ENCODE measurements at regions not wholly inside any gene's neighbourhood (a gene's known extent, or its start where the extent isn't known, plus 50 kb on each side); places are given as distances from the start of the nearest gene placed in this dataset.

DNA sequence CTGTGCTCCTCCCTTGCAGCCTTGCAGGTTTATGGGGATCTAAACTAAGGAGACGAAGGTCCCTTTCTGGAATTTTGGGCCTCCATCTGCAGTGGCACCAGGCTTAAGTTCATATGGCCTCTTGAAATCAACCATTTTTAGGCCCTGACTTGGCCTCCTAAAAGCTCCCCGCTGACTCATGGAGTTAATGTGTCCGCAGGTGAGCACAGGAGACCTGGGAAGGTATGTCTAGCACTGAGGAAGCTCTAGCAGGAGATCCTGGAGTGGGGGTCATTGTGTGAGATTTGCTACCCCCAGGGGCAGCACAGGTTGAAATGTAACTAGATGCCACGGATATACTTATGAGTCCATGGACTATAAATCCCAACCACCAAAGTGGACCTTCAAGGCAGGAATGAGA lies 95.9 kb upstream of the CELF4 start:
- POLR2A ChIA-PET (ENCODE audit: low non-redundant PET), result no interaction called here
- TF ChIP-seq, protein P1, sequence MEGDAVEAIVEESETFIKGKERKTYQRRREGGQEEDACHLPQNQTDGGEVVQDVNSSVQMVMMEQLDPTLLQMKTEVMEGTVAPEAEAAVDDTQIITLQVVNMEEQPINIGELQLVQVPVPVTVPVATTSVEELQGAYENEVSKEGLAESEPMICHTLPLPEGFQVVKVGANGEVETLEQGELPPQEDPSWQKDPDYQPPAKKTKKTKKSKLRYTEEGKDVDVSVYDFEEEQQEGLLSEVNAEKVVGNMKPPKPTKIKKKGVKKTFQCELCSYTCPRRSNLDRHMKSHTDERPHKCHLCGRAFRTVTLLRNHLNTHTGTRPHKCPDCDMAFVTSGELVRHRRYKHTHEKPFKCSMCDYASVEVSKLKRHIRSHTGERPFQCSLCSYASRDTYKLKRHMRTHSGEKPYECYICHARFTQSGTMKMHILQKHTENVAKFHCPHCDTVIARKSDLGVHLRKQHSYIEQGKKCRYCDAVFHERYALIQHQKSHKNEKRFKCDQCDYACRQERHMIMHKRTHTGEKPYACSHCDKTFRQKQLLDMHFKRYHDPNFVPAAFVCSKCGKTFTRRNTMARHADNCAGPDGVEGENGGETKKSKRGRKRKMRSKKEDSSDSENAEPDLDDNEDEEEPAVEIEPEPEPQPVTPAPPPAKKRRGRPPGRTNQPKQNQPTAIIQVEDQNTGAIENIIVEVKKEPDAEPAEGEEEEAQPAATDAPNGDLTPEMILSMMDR (conservative IDR thresholded peaks at IDR 0.05; ENCODE audit: low read depth), result no peak
- no peak overlapping the region for H3K27ac ChIP-seq
- CTCF ChIA-PET, result no interaction called here
- DNase-seq (ENCODE audit: low spot score), result no peak

DNA sequence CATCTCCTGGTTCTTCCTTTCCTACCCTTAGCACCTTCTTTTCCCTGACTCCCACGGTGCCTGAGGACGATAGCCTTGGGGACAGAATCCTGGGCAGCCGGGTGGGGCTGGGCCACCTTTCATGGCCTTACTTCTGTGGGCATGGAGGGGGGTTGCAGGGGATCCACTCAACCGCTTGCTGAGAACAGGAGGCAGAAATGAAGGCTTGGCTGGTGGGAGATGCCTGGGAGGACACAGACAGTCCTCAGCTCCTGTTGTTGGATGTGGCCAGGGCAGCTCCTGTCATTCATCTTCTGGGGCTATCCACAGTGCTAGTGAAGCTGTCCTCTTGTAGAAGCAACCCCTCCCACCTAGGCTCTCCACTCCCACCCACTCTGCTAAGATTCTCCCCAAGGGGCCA lies 95.5 kb upstream of the CELF4 start:
- CTCF ChIA-PET, result no interaction called here
- DNase-seq (ENCODE audit: low spot score), result no peak
- POLR2A ChIA-PET (ENCODE audit: low non-redundant PET), result no interaction called here
- no peak overlapping the region for H3K27ac ChIP-seq
- TF ChIP-seq, protein P1 (conservative IDR thresholded peaks at IDR 0.05; ENCODE audit: low read depth), result no peak

DNA sequence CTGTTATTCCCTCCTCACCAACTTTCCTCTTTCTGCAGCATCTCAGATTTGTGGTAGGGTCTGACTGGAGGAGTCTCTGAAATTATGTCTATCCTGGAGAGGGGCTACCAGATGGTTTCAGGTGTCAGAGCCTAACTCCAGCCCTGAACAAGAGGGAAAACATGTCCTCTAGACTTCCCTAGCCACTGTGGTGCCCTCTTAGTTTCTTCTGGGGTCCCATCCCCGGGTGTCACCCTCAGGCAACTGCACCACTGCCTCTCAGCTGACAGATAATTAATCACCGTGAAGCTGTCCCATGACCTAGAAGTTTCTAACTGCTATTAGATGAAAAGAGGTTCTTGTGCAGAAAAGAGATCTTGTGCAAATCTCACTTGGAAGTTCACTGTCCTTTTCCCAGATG lies 95.1 kb upstream of the CELF4 start:
- no peak for DNase-seq (ENCODE audit: low spot score)
- TF ChIP-seq, protein P1 (conservative IDR thresholded peaks at IDR 0.05; ENCODE audit: low read depth), result no peak
- POLR2A ChIA-PET (ENCODE audit: low non-redundant PET), result no interaction called here
- no peak overlapping the region for H3K27ac ChIP-seq
- CTCF ChIA-PET, result no interaction called here

DNA sequence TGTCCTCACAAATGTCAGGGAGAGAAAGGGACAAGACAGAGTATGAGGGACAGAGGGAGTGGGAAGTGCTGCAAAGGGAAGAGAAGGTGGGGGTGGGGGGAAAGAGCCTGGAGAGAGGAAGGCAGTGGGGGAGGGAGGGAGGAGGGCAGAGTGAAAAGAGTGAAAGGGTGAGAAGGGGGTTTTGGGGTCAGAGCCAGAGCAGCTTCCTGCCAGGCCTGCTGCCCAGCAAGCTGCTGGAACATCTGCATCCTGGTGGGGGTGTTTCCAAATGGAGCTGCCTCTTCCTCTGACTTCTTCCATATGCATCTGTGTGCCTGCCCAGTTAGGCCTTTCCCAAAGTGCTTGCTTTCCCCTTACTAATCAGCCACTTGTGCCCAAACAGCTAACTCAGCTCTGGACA lies 94.3 kb upstream of the CELF4 start:
- ChIA-PET CTCF (no interaction called here), POLR2A (ENCODE audit: low non-redundant PET) (no interaction called here)
- no peak overlapping the region for H3K27ac ChIP-seq
- no peak for DNase-seq (ENCODE audit: low spot score)
- TF ChIP-seq, protein P1 (conservative IDR thresholded peaks at IDR 0.05; ENCODE audit: low read depth), result no peak

DNA sequence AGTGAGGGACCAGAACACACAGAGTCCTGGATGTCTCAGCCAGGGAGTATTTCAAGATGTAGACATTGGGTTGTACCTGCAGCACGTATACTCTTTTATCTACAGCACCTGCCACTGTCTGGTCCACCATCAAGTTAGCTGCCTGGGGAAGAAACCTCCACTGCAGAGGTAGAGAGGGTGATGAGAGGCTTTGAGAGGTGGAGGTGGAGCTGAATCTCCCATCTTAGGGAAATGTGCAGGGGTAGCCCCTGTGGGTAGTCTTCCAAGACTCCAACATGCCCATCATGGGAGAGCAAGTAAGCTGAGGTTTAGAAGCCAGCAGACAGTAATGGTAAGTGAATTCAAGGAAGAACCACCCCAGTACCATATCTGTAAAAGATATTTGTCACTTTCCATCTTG lies 93.3 kb upstream of the CELF4 start:
- CTCF ChIA-PET, result no interaction called here
- no peak overlapping the region for H3K27ac ChIP-seq

DNA sequence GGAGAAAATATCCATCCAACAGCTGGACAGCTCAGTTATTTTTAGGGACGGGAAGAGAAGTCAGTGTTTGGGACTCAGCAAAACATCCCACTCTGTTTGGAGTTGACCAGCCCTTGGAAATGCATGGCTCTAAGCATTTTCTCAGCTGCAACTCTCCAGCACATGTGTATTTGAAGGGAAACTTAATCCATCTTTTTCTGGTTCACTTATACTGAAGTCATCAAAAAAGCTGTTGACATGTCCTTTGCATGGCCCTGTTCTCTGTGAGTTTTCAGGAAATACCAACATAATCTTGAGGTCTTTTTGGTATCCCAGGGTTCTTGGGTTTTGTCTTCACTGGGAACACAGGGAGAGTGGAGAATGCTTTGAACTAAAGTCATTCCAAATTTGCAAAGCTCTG lies 91.9 kb upstream of the CELF4 start:
- H3K27ac ChIP-seq, result no peak overlapping the region
- DNase-seq (ENCODE audit: low spot score), result no peak
- ChIA-PET CTCF (no interaction called here), POLR2A (ENCODE audit: low non-redundant PET) (no interaction called here)
- TF ChIP-seq, protein P1 (conservative IDR thresholded peaks at IDR 0.05; ENCODE audit: low read depth), result no peak

More for the DNA sequence above, 93.3 kb upstream of the CELF4 start:
- TF ChIP-seq, protein P1 (conservative IDR thresholded peaks at IDR 0.05; ENCODE audit: low read depth), result no peak
- POLR2A ChIA-PET (ENCODE audit: low non-redundant PET), result no interaction called here
- DNase-seq (ENCODE audit: low spot score), result no peak

DNA sequence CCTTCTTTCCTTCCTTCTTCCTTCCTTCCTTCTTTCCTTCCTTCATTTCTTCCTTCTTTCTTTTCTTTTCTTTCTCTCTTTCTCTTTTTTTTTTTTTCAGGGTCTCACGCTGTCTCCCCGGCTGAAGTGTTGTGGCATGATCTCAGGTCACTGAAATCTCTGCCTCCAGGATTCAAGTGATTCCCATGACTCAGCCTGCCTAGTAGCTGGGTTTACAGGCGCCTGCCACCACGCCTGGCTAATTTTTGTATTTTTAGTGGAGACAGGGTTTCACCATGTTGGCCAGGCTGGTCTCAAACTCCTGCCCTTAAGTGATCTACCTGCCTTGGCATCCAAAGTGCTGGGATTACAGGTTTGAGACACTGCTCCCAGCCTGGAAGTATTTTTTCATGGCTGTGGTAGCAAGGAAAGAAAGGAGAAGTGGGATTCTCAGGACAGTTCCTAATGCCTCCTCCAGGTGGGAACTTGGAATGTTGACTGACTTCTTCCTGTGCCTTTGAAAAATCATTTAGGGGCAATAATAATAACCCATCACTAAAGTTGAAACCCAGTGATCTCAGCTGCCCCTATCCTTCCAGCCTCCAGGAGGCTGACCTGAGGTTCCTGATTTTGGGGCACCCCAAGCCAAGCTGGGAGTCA lies 89.3 kb upstream of the CELF4 start:
- TF ChIP-seq, protein P1 (conservative IDR thresholded peaks at IDR 0.05; ENCODE audit: low read depth), result no peak
- DNase-seq (ENCODE audit: low spot score), result no peak
- POLR2A ChIA-PET (ENCODE audit: low non-redundant PET), result no interaction called here
- CTCF ChIA-PET, result no interaction called here
- H3K27ac ChIP-seq, result no peak overlapping the region

Measured in RWPE1 (cell line).